ENCODE measurements at regions not wholly inside any gene's neighbourhood (a gene's known extent, or its start where the extent isn't known, plus 50 kb on each side); places are given as distances from the start of the nearest gene placed in this dataset.

DNA sequence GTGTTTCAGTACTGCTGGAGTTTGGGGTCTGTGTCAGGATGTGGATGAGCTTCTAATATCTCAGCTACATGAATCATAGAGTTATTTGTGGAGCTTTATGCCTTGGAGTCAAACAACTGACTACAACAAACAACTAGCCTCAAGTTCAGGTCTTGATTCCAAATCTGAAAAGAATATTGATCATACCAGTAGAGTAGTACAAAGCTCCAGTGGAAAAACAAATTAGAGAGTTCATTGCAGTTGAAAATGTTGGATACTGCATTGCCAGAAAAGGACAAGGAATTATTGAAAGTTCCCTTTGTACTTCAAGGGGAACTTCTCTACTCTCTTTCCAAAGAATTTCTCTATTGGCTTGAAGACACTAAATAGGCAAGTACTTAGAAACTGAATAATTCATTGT, 117.6 kb upstream of the CTTNBP2 start:
- Histone ChIP-seq H3K27me3 (ENCODE audit: control insufficient read depth in 4 of 4, insufficient read depth in 4 of 4, low read length in 3 of 4) (no peaks in the 10 kb centered on the region), H3K4me1 (ENCODE audit: control insufficient read depth in 4 of 4, insufficient read depth in 4 of 4, low read length in 3 of 4) (no peaks in the 10 kb centered on the region), H3K9ac (ENCODE audit: low read depth in 1 of 2, low read length in 2 of 2) (no peak overlapping the region), H3K27ac (ENCODE audit: low read depth in 1 of 2, low read length in 2 of 2) (no peak overlapping the region), H3K9me3 (ENCODE audit: control insufficient read depth in 4 of 4, low read length in 3 of 4) (no peaks in the 10 kb centered on the region), H3K36me3 (ENCODE audit: control insufficient read depth in 4 of 4, insufficient read depth in 3 of 4, low read depth in 1 of 4, low read length in 3 of 4) (no peaks in the 10 kb centered on the region), H3K4me3 (ENCODE audit: low read depth in 1 of 3, low read length in 3 of 3) (no peak overlapping the region)
- no peak for DNase-seq (ENCODE audit: low spot score)
- TF ChIP-seq FOXA1 (IDR thresholded peaks at IDR 0.05) (no peak), GABPA (IDR thresholded peaks at IDR 0.05 in 1 of 2, conservative IDR thresholded peaks at IDR 0.05 in 1 of 2) (no peak), HNF4A (conservative IDR thresholded peaks at IDR 0.05) (peak in 1 of 2 donors; percentile 46), NR2F2 (IDR thresholded peaks at IDR 0.05) (no peak), EGR1 (IDR thresholded peaks at IDR 0.05; ENCODE audit: low read depth in 2 of 2) (no peak), RXRA (IDR thresholded peaks at IDR 0.05) (peak in 1 of 2 donors; percentile 52), FOXA2 (IDR thresholded peaks at IDR 0.05) (no peak)
- TF ChIP-seq, protein P1, sequence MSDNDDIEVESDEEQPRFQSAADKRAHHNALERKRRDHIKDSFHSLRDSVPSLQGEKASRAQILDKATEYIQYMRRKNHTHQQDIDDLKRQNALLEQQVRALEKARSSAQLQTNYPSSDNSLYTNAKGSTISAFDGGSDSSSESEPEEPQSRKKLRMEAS (IDR thresholded peaks at IDR 0.05): no peak
- TF ChIP-seq, protein P2, sequence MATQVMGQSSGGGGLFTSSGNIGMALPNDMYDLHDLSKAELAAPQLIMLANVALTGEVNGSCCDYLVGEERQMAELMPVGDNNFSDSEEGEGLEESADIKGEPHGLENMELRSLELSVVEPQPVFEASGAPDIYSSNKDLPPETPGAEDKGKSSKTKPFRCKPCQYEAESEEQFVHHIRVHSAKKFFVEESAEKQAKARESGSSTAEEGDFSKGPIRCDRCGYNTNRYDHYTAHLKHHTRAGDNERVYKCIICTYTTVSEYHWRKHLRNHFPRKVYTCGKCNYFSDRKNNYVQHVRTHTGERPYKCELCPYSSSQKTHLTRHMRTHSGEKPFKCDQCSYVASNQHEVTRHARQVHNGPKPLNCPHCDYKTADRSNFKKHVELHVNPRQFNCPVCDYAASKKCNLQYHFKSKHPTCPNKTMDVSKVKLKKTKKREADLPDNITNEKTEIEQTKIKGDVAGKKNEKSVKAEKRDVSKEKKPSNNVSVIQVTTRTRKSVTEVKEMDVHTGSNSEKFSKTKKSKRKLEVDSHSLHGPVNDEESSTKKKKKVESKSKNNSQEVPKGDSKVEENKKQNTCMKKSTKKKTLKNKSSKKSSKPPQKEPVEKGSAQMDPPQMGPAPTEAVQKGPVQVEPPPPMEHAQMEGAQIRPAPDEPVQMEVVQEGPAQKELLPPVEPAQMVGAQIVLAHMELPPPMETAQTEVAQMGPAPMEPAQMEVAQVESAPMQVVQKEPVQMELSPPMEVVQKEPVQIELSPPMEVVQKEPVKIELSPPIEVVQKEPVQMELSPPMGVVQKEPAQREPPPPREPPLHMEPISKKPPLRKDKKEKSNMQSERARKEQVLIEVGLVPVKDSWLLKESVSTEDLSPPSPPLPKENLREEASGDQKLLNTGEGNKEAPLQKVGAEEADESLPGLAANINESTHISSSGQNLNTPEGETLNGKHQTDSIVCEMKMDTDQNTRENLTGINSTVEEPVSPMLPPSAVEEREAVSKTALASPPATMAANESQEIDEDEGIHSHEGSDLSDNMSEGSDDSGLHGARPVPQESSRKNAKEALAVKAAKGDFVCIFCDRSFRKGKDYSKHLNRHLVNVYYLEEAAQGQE (IDR thresholded peaks at IDR 0.05): no peak

DNA sequence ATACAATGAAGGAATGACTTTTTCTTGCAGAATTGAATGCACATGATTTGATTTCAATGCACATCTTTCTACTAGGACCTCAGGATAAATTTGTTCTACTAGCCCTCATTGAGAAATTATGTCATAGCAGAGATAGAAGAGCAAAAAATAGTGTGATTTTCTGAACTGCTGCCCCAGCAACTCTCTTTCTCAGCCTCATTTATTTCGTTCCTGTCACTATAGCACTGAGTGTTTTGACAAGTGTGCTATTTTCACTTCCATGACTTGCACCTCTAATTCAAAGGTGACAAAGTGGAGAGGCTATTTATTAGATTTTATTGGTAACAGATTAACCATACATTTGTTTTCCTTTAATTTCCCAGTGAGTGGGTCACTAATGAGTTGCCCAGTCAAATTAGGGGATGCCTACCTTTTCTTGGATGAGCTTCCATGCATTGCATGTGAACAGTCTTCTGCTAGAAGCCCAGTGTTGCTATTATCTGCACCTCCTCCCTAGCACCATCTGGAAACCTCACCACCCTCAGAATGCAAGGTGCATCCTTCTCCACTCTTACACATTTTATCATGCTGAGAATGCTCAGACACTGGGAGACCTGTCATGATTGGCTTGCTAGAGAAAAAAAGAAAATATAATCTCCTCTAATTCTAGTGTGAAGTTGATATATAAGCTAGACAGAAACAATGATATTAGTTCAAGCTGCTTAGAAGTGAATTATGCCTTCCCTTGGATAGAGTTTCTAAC, 119.6 kb upstream of the CTTNBP2 start:
- Histone ChIP-seq H3K9me3 (ENCODE audit: control insufficient read depth in 4 of 4, low read length in 3 of 4) (no peaks in the 10 kb centered on the region), H3K27me3 (ENCODE audit: control insufficient read depth in 4 of 4, insufficient read depth in 4 of 4, low read length in 3 of 4) (no peaks in the 10 kb centered on the region), H3K4me3 (ENCODE audit: low read depth in 1 of 3, low read length in 3 of 3) (no peak overlapping the region), H3K36me3 (ENCODE audit: control insufficient read depth in 4 of 4, insufficient read depth in 3 of 4, low read depth in 1 of 4, low read length in 3 of 4) (no peaks in the 10 kb centered on the region), H3K27ac (ENCODE audit: low read depth in 1 of 2, low read length in 2 of 2) (no peak overlapping the region), H3K9ac (ENCODE audit: low read depth in 1 of 2, low read length in 2 of 2) (no peak overlapping the region), H3K4me1 (ENCODE audit: control insufficient read depth in 4 of 4, insufficient read depth in 4 of 4, low read length in 3 of 4) (no peaks in the 10 kb centered on the region)
- 94% methylated on average over 1 of the region's 1 CpG for WGBS
- no peak for TF ChIP-seq GABPA (IDR thresholded peaks at IDR 0.05 in 1 of 2, conservative IDR thresholded peaks at IDR 0.05 in 1 of 2)
- no peak for TF ChIP-seq HNF4A (conservative IDR thresholded peaks at IDR 0.05)
- TF ChIP-seq FOXA2 (IDR thresholded peaks at IDR 0.05): no peak
- no peak for TF ChIP-seq RAD21 (IDR thresholded peaks at IDR 0.05)
- no peak for TF ChIP-seq RXRA (IDR thresholded peaks at IDR 0.05)
- no peak for TF ChIP-seq FOXA1 (IDR thresholded peaks at IDR 0.05)
- no peak for TF ChIP-seq TAF1 (conservative IDR thresholded peaks at IDR 0.05)
- TF ChIP-seq, protein P2 (IDR thresholded peaks at IDR 0.05): no peak
- TF ChIP-seq, protein P3, sequence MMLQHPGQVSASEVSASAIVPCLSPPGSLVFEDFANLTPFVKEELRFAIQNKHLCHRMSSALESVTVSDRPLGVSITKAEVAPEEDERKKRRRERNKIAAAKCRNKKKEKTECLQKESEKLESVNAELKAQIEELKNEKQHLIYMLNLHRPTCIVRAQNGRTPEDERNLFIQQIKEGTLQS (IDR thresholded peaks at IDR 0.05): no peak
- TF ChIP-seq EGR1 (IDR thresholded peaks at IDR 0.05; ENCODE audit: low read depth in 2 of 2): no peak
- TF ChIP-seq YY1 (IDR thresholded peaks at IDR 0.05): no peak
- TF ChIP-seq HNF4G (IDR thresholded peaks at IDR 0.05): no peak
- TF ChIP-seq JUND (IDR thresholded peaks at IDR 0.05): no peak
- TF ChIP-seq, protein P1 (IDR thresholded peaks at IDR 0.05): no peak
- TF ChIP-seq, protein P4, sequence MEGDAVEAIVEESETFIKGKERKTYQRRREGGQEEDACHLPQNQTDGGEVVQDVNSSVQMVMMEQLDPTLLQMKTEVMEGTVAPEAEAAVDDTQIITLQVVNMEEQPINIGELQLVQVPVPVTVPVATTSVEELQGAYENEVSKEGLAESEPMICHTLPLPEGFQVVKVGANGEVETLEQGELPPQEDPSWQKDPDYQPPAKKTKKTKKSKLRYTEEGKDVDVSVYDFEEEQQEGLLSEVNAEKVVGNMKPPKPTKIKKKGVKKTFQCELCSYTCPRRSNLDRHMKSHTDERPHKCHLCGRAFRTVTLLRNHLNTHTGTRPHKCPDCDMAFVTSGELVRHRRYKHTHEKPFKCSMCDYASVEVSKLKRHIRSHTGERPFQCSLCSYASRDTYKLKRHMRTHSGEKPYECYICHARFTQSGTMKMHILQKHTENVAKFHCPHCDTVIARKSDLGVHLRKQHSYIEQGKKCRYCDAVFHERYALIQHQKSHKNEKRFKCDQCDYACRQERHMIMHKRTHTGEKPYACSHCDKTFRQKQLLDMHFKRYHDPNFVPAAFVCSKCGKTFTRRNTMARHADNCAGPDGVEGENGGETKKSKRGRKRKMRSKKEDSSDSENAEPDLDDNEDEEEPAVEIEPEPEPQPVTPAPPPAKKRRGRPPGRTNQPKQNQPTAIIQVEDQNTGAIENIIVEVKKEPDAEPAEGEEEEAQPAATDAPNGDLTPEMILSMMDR (IDR thresholded peaks at IDR 0.05; ENCODE audit: low read depth, low read length, missing input control): no peak
- TF ChIP-seq, protein P5, sequence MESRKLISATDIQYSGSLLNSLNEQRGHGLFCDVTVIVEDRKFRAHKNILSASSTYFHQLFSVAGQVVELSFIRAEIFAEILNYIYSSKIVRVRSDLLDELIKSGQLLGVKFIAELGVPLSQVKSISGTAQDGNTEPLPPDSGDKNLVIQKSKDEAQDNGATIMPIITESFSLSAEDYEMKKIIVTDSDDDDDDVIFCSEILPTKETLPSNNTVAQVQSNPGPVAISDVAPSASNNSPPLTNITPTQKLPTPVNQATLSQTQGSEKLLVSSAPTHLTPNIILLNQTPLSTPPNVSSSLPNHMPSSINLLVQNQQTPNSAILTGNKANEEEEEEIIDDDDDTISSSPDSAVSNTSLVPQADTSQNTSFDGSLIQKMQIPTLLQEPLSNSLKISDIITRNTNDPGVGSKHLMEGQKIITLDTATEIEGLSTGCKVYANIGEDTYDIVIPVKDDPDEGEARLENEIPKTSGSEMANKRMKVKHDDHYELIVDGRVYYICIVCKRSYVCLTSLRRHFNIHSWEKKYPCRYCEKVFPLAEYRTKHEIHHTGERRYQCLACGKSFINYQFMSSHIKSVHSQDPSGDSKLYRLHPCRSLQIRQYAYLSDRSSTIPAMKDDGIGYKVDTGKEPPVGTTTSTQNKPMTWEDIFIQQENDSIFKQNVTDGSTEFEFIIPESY (IDR thresholded peaks at IDR 0.05): no peak
- TF ChIP-seq SP1 (IDR thresholded peaks at IDR 0.05): no peak
- no peak for TF ChIP-seq NR2F2 (IDR thresholded peaks at IDR 0.05)
- no peak for DNase-seq (ENCODE audit: low spot score)

Measured in liver (tissue), 8 donors.